Hematopoietic multipotent progenitor cell treated with erythropoietin and hydrocortisone succinate and interleukin-3 and kit ligand, for 6 days (in vitro differentiated cells): ENCODE measurements at regions not wholly inside any gene's neighbourhood (a gene's known extent, or its start where the extent isn't known, plus 50 kb on each side); places are given as distances from the start of the nearest gene placed in this dataset.
"Not testable (repeated sequence)": the region's sequence is repeated elsewhere in the genome, so short reads cannot be mapped to it uniquely, and the experiment has no call there.

Experiments
- DNase-seq: peaks from one replicate; pipeline ENCODE4 v3.0.0-alpha.2; 2015

DNA sequence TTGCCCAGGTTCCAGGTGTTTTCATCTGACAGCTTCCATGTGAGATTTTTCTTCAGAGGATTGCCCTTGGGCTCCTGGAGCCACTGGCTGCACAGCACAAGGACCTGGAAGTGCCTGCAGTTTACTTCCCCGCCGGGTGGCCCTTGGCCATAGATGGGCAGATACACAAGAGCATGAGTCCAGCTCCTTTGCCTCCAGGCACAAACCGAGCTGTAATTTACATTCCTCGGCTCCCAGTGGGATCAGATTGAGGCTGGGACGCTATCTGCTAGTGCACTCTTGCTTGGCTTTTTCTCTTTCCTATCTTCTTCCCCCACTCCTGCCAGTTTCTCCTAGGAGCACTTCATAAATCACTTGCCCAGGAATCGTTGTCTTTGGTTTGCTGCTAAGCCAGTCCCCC lies 85.4 kb upstream of the RALY start:
- no peak for DNase-seq

DNA sequence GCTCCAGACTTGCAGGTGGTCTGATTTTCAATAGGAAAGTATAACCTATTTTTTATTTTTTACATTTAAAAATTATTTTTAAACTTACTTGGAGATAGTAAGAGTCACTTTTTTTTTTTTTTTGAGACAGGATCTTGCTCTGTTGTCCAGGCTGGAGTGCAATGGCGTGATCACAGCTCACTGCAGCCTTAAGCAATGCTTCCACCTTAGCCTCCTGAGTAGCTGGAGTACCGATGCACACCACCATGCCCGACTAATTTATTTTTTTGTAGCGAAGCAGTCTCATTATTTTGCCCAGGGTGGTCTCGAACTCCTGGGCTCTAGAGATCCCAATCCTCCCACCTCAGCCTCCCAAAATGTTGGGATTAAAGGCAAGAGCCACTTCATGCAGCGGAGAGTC lies 84.8 kb upstream of the RALY start:
- DNase-seq: no peak

DNA sequence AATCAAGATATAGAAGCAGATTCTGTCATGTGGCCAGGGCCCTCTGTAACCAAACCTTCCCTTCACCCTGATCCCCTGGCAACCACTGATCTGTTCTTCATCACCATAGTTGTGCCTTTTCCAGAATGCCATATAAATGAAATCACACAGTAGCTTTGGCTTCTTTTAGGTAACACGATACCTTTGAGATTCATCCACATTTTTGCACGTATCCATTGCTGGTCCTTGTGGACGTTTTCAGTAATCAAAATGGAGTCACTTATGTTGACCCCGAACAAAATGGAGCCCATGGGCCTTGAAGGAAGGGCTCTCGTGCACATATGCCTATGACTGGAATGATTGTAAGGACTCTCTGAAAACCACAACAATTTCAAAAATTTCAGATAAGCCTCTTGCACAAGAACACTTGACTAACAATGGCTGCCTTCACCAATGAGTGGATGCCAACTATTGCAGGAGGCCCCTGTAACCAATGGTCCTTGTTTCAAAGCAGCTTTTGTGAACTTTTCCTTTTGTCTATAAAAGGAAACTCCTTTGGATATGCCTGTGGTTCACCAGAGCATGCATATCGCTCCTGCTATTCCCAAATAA lies 84.3 kb upstream of the RALY start:
- DNase-seq: peak; percentile 61

DNA sequence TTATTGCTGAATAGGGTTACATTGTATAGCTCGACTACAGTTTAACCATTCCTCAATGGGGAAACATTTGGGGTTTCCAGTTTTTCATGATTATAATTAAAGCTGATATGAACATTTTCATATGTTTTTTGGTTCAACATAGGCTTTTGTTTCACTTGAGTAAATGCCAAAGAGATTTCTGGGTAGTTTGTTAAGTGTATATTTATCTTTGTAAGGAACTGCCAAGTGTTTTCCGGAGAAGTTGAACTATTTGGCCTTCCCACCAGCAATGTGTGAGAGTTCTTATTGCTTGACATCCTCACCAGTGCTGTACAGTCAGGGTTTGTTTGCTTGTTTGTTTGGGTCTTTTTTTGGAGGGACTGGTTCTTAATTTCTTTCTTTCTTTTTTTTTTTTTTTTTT lies 83.7 kb upstream of the RALY start:
- no peak for DNase-seq

DNA sequence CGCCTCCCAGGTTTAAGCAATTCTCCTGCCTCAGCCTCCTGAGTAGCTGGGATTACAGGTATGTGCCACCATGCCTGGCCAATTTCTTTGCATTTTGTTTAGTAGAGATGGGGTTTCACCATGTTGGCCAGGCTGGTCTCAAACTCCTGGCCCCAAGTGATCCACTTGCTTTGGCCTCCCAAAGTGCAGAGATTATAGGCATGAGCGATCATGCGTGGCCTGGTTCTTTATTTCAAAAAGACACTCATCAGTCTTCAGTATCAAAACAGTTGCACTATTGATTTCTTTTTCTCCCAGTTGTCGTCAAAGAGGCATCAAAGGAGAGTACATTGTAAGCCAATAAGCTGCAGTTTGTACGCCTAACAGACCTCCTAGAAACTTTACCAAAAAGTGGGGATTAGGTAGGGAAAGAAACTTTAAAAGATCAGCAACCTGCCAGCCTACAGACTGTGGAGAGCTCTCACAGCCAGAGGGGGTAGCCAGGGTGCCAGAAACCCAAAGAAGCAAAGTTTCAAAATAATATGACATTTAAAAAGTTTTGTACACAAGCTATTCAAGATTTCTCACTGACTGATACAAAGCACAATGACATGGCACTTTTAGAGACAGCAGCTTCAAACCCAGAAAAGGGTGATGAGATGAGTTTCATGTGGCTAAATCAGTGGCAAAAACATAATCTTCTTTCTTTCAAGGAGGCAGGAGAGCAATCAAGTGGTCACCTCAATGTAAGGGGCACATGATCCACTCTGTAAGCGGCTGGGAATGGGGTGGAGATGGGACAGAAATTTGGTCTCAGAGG lies 83.0 kb upstream of the RALY start:
- no peak for DNase-seq

DNA sequence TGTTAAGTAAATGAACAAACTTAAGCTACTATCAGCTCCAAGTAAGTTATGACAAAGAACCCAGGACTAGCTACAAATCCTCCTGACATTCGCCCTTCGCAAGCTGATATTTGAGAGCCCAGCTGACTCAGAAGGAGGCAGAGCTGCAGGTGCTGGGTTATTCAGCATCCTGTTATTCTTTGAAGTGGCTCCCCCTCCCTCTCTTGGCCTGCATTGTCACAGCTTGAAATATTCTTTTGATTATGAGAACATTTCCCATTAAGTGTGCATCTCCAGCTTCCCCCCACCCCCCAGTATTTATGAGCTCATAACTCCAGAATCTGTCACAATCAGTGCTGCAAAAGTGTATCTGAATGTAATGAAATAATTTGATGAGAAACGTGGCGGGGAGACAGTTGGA lies 78.8 kb upstream of the RALY start:
- DNase-seq: no peak

DNA sequence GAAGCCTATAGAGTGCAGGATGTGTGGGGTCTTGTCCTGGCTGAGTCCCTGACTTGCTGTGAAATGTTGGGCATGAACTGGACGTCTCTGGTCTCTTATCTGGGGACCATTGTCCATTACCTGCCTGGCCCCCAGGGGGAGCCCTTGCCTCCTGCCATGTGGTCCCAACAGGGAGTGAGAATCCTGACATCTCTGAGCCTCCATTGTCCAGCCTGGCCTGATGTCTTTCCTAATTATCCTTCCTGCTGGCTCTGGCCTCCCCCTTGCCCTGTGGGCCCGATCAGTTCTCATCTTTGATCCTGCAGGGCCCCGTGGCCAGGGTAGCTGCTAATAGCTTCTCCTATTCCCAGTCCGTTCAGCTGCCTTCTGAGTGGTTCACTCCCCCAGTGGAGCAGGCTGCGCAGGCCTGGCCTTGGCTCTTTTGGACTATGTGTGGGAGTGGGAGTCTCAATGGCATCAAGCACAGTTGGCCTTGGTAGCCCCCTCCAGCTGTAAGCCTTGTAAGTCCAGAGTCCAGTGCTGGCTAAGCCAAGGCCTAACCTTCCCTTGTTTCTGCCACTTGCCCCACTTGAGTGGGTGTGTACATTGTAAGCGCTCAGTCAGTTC lies 77.9 kb upstream of the RALY start:
- peak; percentile 64 for DNase-seq

DNA sequence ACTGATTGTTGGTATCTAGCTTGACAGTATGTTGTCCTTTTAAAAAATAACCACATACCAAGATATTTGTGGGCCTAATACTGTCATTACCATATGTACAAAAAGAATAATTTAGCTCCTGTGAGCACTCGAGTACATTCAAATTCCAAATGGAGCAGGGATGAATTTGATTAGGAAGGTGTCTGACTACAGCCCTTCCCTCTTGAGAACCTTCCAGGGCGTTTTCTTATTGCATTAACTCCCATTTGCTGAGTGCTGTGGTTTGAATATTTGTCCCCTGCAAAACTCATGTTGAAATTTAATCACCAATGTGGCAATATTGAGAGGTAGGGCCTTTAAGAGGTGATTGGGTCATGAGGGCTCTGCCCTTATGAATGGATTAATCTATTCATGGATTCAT lies 76.9 kb upstream of the RALY start:
- no peak for DNase-seq

DNA sequence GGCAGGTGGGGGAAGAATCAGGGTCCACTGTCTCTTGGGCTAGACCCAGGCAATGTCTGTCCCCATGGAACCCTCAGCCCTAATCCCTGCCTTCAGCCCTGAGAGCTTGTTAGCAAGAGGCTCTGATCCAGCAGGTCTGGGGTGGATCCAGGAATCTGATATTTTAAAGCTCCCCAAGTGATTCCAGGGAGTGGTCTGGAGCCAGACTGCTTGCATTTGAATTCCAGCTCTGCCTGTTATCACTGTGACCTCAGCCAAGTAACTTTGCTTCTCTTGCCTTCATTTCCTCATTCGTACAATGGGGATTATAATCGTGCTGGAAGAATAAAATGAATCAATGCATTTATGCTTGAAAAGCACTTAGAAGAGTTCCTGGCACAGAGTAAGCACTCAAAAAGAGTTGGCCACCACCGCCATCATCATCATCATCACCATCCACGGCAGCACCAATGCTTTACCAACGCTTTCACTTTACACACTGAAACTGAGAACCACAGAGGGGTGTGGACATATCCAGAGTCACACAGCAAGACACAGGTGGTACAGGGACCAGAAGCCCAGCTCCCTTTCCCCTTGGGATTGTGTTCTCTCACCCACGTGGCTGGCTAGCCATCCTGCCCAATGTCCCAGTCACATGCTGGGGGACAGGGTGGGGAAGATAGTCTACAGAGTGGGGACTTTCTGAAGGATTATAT lies 75.7 kb upstream of the RALY start:
- DNase-seq: no peak

DNA sequence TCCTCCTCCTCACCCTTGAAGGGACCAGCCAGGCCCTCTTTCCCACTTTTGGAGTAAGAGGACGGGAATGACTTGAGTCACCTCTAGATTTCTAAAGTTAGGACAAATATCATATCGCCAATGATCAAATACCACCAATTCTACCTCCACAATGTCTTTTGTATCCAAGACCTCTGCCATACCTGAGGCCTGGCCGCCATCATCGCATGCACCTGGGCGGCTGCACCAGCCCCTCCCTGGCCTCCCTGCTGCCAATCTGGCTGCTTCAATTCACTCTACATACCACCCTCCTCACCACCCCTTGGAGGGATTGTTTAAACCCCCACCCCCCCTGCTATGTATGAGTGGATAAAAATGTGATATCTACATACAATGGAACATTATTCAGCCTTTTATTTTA lies 75.0 kb upstream of the RALY start:
- DNase-seq: no peak

DNA sequence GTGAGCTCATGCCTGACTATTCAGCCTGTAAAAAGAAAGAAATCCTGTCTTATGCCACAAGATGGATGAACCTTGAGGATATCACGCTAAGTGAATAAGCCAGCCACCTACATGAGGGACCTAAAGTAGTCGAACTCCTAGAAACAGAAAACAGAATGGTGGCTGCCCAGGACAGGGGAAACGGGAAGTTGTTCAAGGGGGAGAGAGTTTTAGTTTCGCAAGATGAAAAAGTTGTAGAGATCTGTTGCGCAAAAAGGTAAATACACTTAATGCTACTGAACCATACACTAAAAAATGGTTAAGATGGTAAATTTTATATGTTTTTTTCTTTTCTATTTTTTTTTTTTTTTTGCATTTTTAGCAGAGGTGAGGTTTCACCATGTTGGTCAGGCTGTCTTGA lies 74.1 kb upstream of the RALY start:
- DNase-seq: peak; percentile 59

DNA sequence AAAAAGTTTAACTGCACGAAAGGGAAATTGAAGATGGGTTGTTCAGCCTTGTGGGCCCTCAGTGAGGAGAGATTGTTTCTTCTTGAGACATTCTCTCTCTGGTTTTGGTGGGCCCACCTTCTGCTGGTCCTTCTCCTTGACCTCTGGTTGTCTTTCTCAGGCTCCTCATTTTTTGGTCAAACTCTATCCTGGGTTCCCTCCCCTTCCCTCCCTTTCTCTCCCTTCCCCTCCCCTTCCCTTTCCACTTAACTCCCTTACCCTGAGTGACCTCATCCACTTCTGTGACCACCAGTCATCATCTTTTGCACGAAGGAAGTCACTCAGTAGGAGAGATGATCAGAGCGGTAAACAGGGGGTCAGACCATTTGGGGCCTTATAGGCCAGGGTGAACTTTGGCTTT lies 71.5 kb upstream of the RALY start:
- no peak for DNase-seq

DNA sequence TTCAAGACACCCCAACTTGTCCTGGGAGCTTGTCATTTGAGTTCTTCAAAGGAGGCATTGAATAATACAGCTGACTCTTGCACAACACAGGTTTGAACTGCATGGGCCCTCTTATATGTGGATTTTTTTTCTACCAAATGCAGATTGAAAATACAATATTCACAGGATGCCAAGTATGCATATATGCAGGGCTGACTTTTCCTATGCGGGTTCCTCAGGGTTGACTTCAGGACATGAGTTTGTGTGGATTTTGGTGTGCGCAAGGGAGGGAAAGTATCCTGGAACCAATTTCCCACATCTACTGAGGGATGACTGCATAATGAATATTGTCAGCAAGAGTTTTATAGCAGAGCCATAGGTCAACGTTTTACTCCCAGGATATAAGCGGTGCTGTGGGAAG lies 70.0 kb upstream of the RALY start:
- DNase-seq: no peak

DNA sequence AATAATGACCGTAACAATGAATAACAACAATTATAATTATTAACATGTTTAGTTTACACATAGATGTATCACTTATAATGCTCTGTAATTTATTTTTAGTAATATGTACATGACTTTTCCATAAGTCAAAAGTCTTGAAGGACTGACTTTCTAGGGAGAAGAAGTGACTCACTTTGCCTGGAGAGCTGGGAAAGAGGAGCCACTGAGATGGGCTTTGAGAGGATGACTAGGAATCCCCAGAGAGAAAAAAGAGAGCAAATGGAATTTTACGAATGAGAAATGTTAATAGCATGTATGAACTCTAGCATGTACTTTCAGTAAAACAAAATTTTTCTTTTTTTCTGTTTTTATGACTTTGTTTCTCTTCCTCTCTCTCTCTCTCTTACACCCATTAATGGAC lies 67.8 kb upstream of the RALY start:
- no peak for DNase-seq

DNA sequence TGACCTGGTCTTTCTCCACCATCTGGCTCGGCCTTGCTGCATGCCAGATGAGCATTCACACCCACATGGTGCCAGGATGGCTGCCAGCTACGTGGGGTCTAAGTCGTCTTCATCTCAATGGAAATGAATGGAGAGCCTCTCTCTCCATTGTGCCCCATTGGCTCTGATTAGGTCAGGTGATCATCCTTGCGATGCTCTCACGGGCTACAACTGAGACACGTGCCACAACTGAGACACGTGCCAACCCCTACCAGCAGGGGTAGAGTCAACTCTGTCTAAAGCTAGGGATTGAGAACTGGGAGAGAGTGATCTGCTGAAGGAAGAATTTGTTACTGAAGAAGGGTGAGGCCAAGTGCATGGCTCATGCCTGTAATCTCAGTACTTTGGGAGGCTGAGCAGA lies 67.3 kb upstream of the RALY start:
- DNase-seq: no peak

DNA sequence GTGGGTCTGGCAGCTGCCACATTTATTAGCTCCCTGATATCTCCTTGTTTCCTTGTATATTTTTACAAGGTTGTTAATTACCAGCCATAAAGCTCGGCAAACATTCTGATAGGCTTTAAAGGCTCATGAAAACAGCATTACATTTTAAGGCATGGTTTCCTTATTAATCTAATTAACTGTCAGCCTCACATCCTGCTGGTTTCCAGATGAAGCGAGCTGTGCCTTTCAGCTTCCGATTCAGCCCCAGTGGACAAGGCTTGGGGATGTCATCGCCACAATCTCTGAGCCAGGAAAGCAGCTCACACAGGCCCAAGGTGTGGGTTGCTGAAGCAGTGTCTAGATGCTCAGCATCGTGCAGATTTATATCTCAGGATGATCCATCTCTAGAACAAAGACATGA lies 66.0 kb upstream of the RALY start:
- no peak for DNase-seq

DNA sequence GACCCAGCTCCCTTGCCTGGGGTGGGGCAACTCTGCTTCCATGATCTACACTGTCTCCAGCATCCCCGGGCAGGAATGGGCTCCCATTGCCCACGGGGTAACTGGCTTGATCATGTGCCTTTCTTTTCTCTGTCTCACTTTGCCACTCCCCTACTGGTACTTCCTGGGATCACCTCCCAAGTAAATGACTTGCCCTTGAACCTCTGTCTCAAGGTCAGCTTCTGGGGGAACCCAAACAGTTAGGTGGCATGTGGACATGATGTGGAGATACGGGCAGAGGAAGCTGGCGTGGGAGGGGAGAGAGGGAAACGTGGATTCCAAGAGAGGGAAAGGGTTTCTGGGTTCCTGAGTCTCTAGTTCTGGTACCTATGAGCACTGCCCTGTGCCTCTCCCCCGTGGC lies 63.8 kb upstream of the RALY start:
- no peak for DNase-seq

DNA sequence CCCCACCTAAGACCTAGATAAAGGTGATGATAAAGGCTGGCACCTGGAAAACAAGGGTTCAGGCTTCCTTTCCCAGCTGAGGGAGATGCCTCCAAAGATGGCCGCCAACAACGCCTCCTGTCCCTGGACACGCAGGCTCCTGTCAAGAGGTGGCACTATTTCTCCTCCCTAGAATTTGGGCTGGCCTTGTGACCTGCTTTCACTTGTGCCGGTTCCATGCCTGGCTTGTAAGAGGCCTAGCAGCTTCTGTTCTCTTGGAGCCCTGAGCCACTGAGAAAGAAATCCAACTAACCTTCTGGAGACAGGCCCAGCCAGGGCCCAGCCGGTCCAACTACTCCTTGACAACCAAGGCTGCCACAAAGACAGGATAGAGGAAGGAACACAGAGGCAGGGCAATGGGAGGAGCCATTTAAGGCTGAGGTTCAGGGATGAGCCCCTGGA lies 60.2 kb upstream of the RALY start:
- DNase-seq: peak; percentile 88

DNA sequence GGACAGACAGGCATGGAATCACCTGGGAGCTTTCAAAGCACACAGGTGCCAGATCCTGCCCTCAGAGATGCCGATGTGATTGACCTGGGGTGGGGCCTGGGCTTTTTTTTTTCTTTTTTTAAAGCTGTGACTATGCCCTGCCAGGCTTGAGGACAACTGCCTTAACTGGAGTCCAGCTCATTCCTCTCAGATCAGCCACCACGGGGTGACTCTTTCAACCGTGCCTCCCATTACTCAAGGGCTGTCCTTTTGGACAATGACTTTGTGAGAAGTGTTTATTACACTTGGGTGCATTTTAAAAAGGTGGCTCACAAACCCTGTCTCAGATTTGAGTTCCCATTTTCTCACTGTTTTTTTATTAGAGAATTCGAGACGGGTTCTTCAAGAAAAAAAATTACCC lies 57.1 kb upstream of the RALY start:
- no peak for DNase-seq

DNA sequence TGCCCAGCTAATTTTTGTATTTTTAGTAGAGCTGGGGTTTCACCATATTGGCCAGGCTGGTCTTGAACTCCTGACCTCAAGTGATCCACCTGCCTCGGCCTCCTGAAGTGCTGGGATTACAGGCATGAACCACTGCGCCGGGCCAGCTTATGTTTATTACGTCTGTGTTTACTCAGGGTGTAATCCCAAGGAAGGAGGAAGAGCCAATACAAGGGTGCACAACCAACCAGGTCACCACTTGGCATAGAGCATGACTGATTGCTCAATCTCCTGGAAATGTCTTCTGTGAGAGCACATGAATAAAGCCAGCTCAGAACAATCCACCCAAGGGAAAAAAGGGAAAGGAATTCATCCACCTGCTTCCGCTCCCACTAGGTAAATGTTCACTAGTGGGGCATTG lies 54.7 kb upstream of the RALY start:
- DNase-seq: not testable (repeated sequence)

DNA sequence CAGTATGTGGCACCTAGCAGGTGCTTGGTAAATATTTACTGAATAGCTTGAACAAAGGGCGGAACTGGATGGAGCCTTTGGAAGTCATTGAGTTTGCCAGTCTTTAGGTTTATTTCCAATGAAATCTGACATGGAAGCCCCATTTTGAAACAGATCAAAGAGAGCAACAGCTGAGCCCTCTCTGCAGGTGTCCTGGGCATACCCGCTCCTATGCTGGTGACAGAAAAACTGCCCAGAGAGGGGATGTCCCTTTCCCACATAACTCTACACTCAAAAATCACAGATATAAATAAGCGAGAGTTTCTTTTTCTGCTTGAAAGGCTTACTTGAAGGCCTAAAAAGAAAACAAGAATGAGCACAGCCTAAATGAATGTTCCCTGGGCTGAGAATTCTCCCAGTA lies 53.0 kb upstream of the RALY start:
- DNase-seq: no peak
